Progenitor cell of endocrine pancreas (in vitro differentiated cells): ENCODE measurements at regions not wholly inside any gene's neighbourhood (a gene's known extent, or its start where the extent isn't known, plus 50 kb on each side); places are given as distances from the start of the nearest gene placed in this dataset.

ENCODE experiments used
- DNase-seq: peaks from one replicate; pipeline ENCODE4 v3.0.0; 2021; ENCODE audit warnings: low spot score; ENCODE audit not compliant: unreplicated experiment
- H3K27ac Mint-ChIP-seq: 2 replicates; pipeline ENCODE4 v1.8.0; 2021; ENCODE audit warnings: mild to moderate bottlenecking, moderate library complexity, mixed read lengths
- H3K27me3 Mint-ChIP-seq: 2 replicates; pipeline ENCODE4 v1.8.0; 2021; ENCODE audit warnings: mixed read lengths
- H3K36me3 Mint-ChIP-seq: 2 replicates; pipeline ENCODE4 v1.8.0; 2022; ENCODE audit warnings: mixed read lengths; ENCODE audit not compliant: insufficient read depth
- H3K4me1 Mint-ChIP-seq: 2 replicates; pipeline ENCODE4 v1.8.0; 2021; ENCODE audit warnings: low read depth, mixed read lengths
- H3K4me3 Mint-ChIP-seq: 2 replicates; pipeline ENCODE4 v1.8.0; 2021; ENCODE audit warnings: low read depth, mild to moderate bottlenecking, moderate library complexity, mixed read lengths
- H3K9me3 Mint-ChIP-seq: 2 replicates; pipeline ENCODE4 v1.8.0; 2021; ENCODE audit warnings: low read depth, mixed read lengths
- CTCF ChIP-seq: fragments of 200-600 bp; sonication (generic); IDR thresholded peaks from one replicate; pipeline ENCODE4 v1.5.0; 2021; ENCODE audit warnings: antibody characterized with exemption, mild to moderate bottlenecking; ENCODE audit not compliant: unreplicated experiment

GRCh38 chr17:59513934-59514841, 51.2 kb upstream of the DHX40 start:
- Mint-ChIP-seq H3K27ac (no peak overlapping the region), H3K36me3 (no peaks in the 10 kb centered on the region), H3K4me1 (peaks cover 6% of the 10 kb centered on the region), H3K4me3 (no peak overlapping the region), H3K27me3 (no peaks in the 10 kb centered on the region), H3K9me3 (no peaks in the 10 kb centered on the region)
- DNase-seq, result no peak
- no peak for TF ChIP-seq CTCF
